GM06990 (cell line): ENCODE measurements at regions not wholly inside any gene's neighbourhood (a gene's known extent, or its start where the extent isn't known, plus 50 kb on each side); places are given as distances from the start of the nearest gene placed in this dataset.

Experiments used
- DNase-seq: peaks from one replicate; pipeline ENCODE4 v3.0.0-alpha.2; 2011; ENCODE audit not compliant: insufficient read length; ENCODE audit errors: extremely low read depth
- H3K27me3 ChIP-seq: replicated peaks from 2 replicates; pipeline ENCODE4 v1.6.0; 2011; ENCODE audit warnings: low read length; ENCODE audit not compliant: control insufficient read depth, insufficient read depth
- H3K36me3 ChIP-seq: 2 replicates; pipeline ENCODE4 v1.5.1; 2011; ENCODE audit warnings: low read length; ENCODE audit not compliant: control insufficient read depth, insufficient read depth
- H3K4me3 ChIP-seq: replicated peaks from 2 replicates; pipeline ENCODE4 v1.5.1; 2011; ENCODE audit warnings: low read depth, mild to moderate bottlenecking, control low read depth, low read length
- TF ChIP-seq, protein P1 (sequence below): IDR thresholded peaks from 2 replicates; pipeline ENCODE4 v1.5.1; 2011; ENCODE audit warnings: low read length, control low read depth, mild to moderate bottlenecking, inconsistent platforms; ENCODE audit not compliant: insufficient read depth, poor library complexity, severe bottlenecking

DNA sequence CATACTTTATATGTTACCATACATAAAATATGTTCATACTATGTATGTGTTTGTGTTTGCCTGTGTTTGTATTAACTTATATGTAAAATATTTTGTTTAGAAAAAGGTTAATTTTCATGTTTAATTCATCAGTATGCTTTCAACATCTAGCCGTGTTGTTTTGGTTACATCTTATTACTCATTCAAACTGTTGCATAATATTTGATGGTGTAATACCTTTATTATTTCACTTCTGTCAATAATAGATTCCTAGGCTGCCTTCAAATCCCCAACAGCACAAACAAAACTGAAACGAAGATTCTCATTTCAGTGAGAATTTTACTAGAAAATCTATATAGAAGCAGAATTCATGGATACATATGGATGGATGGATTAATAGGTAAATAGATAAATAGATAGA is 462.3 kb upstream of the ADGRL3 start:
- DNase-seq: no peak

DNA sequence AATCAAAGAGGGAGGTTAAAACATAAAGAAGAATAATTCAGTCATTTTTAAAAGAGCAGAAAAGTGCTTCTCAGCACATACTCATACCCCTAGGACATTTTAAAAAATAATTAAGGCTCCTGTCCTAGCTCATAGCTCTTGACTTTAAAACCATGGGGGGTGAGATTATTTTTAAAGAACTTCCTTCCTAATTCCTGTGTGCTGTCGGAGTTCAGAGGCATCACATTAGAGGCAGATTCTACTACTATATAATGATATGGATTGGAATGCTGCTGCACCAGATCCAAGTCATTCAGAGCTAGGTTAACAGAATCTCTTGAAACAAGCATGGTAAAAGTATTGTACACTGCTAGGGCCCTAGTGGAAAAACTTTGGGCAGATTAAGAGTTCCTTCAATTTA is 456.5 kb upstream of the ADGRL3 start:
- TF ChIP-seq, protein P1, sequence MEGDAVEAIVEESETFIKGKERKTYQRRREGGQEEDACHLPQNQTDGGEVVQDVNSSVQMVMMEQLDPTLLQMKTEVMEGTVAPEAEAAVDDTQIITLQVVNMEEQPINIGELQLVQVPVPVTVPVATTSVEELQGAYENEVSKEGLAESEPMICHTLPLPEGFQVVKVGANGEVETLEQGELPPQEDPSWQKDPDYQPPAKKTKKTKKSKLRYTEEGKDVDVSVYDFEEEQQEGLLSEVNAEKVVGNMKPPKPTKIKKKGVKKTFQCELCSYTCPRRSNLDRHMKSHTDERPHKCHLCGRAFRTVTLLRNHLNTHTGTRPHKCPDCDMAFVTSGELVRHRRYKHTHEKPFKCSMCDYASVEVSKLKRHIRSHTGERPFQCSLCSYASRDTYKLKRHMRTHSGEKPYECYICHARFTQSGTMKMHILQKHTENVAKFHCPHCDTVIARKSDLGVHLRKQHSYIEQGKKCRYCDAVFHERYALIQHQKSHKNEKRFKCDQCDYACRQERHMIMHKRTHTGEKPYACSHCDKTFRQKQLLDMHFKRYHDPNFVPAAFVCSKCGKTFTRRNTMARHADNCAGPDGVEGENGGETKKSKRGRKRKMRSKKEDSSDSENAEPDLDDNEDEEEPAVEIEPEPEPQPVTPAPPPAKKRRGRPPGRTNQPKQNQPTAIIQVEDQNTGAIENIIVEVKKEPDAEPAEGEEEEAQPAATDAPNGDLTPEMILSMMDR: no peak
- DNase-seq: no peak
- Histone ChIP-seq H3K4me3 (no peak overlapping the region), H3K27me3 (no peaks in the 10 kb centered on the region), H3K36me3 (no peaks in the 10 kb centered on the region)

More for the DNA sequence above, 462.3 kb upstream of the ADGRL3 start:
- TF ChIP-seq, protein P1: no peak
- Histone ChIP-seq H3K36me3 (no peaks in the 10 kb centered on the region), H3K27me3 (no peaks in the 10 kb centered on the region), H3K4me3 (no peak overlapping the region)

DNA sequence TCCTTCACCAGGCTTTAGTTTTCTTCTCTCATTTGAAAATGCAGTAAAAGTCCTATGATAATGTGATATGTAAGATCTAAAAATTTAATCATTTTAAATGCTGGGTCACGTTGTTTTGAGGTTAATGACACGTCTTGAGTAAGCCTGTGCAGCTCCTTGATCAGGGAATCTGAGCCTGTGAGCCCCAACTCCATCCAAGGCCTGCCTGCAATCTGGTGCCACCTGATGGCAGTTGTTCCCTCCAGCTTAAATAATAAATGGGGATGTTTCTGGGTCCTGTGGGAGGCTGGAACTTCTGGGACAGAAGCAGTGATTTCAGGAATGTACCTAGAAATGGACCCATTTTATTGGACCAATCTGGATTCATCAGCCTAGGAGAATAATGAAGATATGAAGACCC is 455.4 kb upstream of the ADGRL3 start:
- no peak for DNase-seq
- Histone ChIP-seq H3K27me3 (no peaks in the 10 kb centered on the region), H3K4me3 (no peak overlapping the region), H3K36me3 (no peaks in the 10 kb centered on the region)
- TF ChIP-seq, protein P1: no peak

DNA sequence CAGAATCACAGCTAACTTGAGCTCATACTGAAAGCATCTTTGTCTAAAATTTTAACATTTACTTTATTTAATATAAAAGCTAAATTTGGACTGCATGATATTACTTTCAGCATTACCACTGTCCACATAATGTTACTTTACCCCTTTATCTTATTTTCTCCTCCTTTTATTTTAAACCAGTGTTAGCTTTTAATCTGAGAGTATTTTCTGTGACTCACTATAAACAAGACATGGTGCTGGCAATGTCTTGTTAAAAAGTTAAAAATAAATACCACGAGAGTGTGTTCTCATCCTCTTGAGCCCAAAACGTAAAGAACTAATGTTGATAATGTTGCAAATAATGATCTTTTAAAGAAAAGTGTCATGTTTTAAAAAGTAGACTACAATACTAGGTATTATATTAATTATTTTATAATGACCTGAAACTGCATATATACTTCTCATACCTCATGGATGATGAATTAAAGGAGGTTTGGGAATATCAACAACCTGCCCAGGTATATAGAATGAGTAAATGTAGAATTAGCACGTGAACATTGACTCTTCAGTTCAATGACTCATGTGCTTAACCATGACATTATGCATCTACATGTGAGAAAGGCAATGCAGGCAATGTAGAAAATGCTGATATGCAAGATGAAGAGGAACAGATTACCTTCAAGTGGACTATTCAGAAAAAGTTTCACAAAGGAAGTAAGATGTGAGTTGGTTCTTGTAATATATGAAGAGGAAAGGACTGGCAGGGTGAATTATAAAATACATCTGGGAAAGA is 454.1 kb upstream of the ADGRL3 start:
- TF ChIP-seq, protein P1: no peak
- H3K36me3 ChIP-seq: no peaks in the 10 kb centered on the region
- H3K4me3 ChIP-seq: no peak overlapping the region
- DNase-seq: no peak
- H3K27me3 ChIP-seq: no peaks in the 10 kb centered on the region

DNA sequence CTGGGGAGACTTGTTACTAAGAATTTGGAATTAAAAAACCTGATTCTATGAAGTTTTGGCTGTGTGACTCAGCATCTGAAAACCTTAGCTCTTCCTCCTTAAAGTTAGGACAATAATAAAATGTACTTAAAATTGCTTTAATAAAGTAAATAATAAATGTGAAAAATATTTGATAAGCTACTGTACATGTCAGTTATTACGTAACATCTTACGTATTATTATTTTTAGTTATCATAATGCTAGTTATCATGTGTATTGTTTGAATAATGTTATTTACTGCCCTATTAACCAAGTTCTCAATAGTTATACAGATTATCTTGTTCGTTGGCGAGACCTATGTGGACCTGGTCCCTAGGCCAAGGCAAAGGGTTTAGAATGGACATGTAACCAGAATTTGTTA is 449.2 kb upstream of the ADGRL3 start:
- Histone ChIP-seq H3K27me3 (no peaks in the 10 kb centered on the region), H3K36me3 (no peaks in the 10 kb centered on the region), H3K4me3 (no peak overlapping the region)
- no peak for DNase-seq
- TF ChIP-seq, protein P1: no peak
